ENCODE measurements at regions not wholly inside any gene's neighbourhood (a gene's known extent, or its start where the extent isn't known, plus 50 kb on each side); places are given as distances from the start of the nearest gene placed in this dataset.

DNA sequence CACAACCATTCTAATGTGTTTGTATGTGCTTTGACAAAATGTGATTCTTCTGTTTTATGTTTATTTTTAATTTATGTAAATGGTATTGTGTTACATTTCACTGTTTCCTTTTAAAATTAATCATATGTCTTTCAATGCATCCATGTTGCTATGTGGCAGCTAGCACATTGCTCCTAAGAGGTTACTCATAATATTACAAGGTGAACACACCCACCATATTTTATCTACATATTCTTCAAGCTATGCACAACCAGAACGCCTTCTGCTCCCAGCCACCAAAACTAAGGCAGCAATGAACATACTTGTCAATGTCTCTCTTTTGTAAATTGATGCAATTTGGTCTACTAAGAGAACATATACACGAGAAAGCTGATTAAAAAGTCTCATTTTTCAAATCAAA lies 160.6 kb upstream of the OSR1 start:
- ATAC-seq (no peak), DNase-seq (ENCODE audit: low read depth, low spot score) (no peak)
- ChIA-PET CTCF (no interaction called here), POLR2A (no interaction called here)
- no peaks in the 10 kb centered on the region for H3K27me3 ChIP-seq (ENCODE audit: control insufficient read depth, insufficient read depth, low read length)
- no peaks in the 10 kb centered on the region for H3K9me3 ChIP-seq (ENCODE audit: control insufficient read depth, insufficient read depth, low read depth, low read length)
- BruUV-seq (replicated peaks) = no TSS peak
- TF ChIP-seq SIN3A (IDR thresholded peaks at IDR 0.05; ENCODE audit: borderline replicate concordance, insufficient read depth, low read depth, low read length) (no peak), TCF7L2 (IDR thresholded peaks at IDR 0.05; ENCODE audit: low read depth, low read length) (no peak), POLR2AphosphoS5 (IDR thresholded peaks at IDR 0.05; ENCODE audit: low read depth, low read length) (no peak)
- TF ChIP-seq, protein P1, sequence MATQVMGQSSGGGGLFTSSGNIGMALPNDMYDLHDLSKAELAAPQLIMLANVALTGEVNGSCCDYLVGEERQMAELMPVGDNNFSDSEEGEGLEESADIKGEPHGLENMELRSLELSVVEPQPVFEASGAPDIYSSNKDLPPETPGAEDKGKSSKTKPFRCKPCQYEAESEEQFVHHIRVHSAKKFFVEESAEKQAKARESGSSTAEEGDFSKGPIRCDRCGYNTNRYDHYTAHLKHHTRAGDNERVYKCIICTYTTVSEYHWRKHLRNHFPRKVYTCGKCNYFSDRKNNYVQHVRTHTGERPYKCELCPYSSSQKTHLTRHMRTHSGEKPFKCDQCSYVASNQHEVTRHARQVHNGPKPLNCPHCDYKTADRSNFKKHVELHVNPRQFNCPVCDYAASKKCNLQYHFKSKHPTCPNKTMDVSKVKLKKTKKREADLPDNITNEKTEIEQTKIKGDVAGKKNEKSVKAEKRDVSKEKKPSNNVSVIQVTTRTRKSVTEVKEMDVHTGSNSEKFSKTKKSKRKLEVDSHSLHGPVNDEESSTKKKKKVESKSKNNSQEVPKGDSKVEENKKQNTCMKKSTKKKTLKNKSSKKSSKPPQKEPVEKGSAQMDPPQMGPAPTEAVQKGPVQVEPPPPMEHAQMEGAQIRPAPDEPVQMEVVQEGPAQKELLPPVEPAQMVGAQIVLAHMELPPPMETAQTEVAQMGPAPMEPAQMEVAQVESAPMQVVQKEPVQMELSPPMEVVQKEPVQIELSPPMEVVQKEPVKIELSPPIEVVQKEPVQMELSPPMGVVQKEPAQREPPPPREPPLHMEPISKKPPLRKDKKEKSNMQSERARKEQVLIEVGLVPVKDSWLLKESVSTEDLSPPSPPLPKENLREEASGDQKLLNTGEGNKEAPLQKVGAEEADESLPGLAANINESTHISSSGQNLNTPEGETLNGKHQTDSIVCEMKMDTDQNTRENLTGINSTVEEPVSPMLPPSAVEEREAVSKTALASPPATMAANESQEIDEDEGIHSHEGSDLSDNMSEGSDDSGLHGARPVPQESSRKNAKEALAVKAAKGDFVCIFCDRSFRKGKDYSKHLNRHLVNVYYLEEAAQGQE (IDR thresholded peaks at IDR 0.05; ENCODE audit: insufficient read depth in 1 of 2, low read depth in 2 of 2, low read length in 1 of 2) = no peak
- TF ChIP-seq, protein P2, sequence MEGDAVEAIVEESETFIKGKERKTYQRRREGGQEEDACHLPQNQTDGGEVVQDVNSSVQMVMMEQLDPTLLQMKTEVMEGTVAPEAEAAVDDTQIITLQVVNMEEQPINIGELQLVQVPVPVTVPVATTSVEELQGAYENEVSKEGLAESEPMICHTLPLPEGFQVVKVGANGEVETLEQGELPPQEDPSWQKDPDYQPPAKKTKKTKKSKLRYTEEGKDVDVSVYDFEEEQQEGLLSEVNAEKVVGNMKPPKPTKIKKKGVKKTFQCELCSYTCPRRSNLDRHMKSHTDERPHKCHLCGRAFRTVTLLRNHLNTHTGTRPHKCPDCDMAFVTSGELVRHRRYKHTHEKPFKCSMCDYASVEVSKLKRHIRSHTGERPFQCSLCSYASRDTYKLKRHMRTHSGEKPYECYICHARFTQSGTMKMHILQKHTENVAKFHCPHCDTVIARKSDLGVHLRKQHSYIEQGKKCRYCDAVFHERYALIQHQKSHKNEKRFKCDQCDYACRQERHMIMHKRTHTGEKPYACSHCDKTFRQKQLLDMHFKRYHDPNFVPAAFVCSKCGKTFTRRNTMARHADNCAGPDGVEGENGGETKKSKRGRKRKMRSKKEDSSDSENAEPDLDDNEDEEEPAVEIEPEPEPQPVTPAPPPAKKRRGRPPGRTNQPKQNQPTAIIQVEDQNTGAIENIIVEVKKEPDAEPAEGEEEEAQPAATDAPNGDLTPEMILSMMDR (IDR thresholded peaks at IDR 0.05) = no peak
- no peaks in the 10 kb centered on the region for H3K4me1 ChIP-seq (ENCODE audit: control insufficient read depth, insufficient read depth, low read length)
- intact Hi-C loops (cut with micrococcal nuclease; ENCODE audit: unreplicated experiment) (no loop called here), in situ Hi-C loops (cut with HindIII; ENCODE audit: low pct_unique_long_range_greater_than_20kb, low sequenced_read_pairs) (no loop called here)
- H3K27ac ChIP-seq (ENCODE audit: low read length) = no peak overlapping the region
- H3K36me3 ChIP-seq (ENCODE audit: control insufficient read depth, insufficient read depth, low read length) = no peaks in the 10 kb centered on the region
- no peak overlapping the region for H3K4me3 ChIP-seq (ENCODE audit: low read depth in 2 of 2, low read length in 2 of 2)

GRCh38 chr2:19507137-19507536 lies 148.7 kb upstream of the OSR1 start:
- Histone ChIP-seq H3K4me3 (ENCODE audit: low read depth in 2 of 2, low read length in 2 of 2) (no peak overlapping the region), H3K27me3 (ENCODE audit: control insufficient read depth, insufficient read depth, low read length) (0 out of 2 replicates have a peak, but pooled peaks cover 2% of the 10 kb centered on the region), H3K4me1 (ENCODE audit: control insufficient read depth, insufficient read depth, low read length) (no peaks in the 10 kb centered on the region), H3K9me3 (ENCODE audit: control insufficient read depth, insufficient read depth, low read depth, low read length) (no peaks in the 10 kb centered on the region), H3K36me3 (ENCODE audit: control insufficient read depth, insufficient read depth, low read length) (no peaks in the 10 kb centered on the region), H3K27ac (ENCODE audit: low read length) (no peak overlapping the region)
- in situ Hi-C loops (cut with HindIII; ENCODE audit: low pct_unique_long_range_greater_than_20kb, low sequenced_read_pairs) (no loop called here), intact Hi-C loops (cut with micrococcal nuclease; ENCODE audit: unreplicated experiment) (no loop called here)
- TF ChIP-seq SIN3A (IDR thresholded peaks at IDR 0.05; ENCODE audit: borderline replicate concordance, insufficient read depth, low read depth, low read length) = no peak
- TF ChIP-seq, protein P1 (IDR thresholded peaks at IDR 0.05; ENCODE audit: insufficient read depth in 1 of 2, low read depth in 2 of 2, low read length in 1 of 2) = no peak
- TF ChIP-seq TCF7L2 (IDR thresholded peaks at IDR 0.05; ENCODE audit: low read depth, low read length) = no peak
- TF ChIP-seq POLR2AphosphoS5 (IDR thresholded peaks at IDR 0.05; ENCODE audit: low read depth, low read length) = no peak
- TF ChIP-seq, protein P2 (IDR thresholded peaks at IDR 0.05) = no peak
- no TSS peak for BruUV-seq (replicated peaks)
- CTCF ChIA-PET = interaction anchor here (0.6 kb wide), 1 partner anchor 228 kb away, joined by 5 read pairs; no protein-coding TSS in a partner anchor
- ATAC-seq = no peak
- no peak for DNase-seq (ENCODE audit: low read depth, low spot score)
- POLR2A ChIA-PET = no interaction called here
